IMR-90 (cell line): ENCODE measurements at regions not wholly inside any gene's neighbourhood (a gene's known extent, or its start where the extent isn't known, plus 50 kb on each side); places are given as distances from the start of the nearest gene placed in this dataset.

Source experiments
- ATAC-seq: fragments of 200-7000 bp; cut with Tn5 transposase; 2 replicates; pipeline ENCODE4 v1.9.1; 2020; ENCODE audit warnings: low read depth, mild to moderate bottlenecking, moderate library complexity
- BruUV-seq: library from RNA; stranded (reverse); fragments of 400-500 nt; replicated peaks from 2 replicates; lab custom pipeline; 2021; lab: Mats Ljungman, UMichigan
- CTCF ChIA-PET: fragments of 300-600 bp; formaldehyde crosslinking; extraction: SDS; loops from one replicate; lab custom pipeline; 2021; ENCODE audit warnings: antibody characterized with exemption; lab: Yijun Ruan, JAX
- POLR2A ChIA-PET: fragments of 300-600 bp; sonication (Branson Sonifier 250); formaldehyde crosslinking; loops from one replicate; lab custom pipeline; 2022; ENCODE audit warnings: antibody characterized with exemption; ENCODE audit not compliant: unreplicated experiment; lab: Charles Lee
- DNase-seq: peaks from one replicate; pipeline ENCODE4 v3.0.0; 2013
- H2AFZ ChIP-seq: replicated peaks from 2 replicates; pipeline ENCODE3; 2013; ENCODE audit warnings: low read length, mild to moderate bottlenecking; ENCODE audit not compliant: poor library complexity
- H2AK5ac ChIP-seq: 2 replicates; pipeline ENCODE4 v1.6.1; 2013; ENCODE audit warnings: low read depth, low read length, inconsistent platforms
- H2AK9ac ChIP-seq: replicated peaks from 2 replicates; pipeline ENCODE3; 2013; ENCODE audit warnings: mild to moderate bottlenecking, low read depth, low read length, moderate library complexity; ENCODE audit not compliant: poor library complexity
- H2BK120ac ChIP-seq: 2 replicates; pipeline ENCODE4 v1.6.1; 2013; ENCODE audit warnings: low read depth, low read length, inconsistent platforms
- H2BK15ac ChIP-seq: 3 replicates; pipeline ENCODE4 v1.6.1; 2013; ENCODE audit warnings: low read depth, low read length, inconsistent platforms
- H2BK20ac ChIP-seq: 2 replicates; pipeline ENCODE4 v1.6.1; 2013; ENCODE audit warnings: low read depth, mild to moderate bottlenecking, inconsistent platforms, low read length, moderate library complexity
- H2BK5ac ChIP-seq: 2 replicates; pipeline ENCODE4 v1.6.1; 2013; ENCODE audit warnings: mild to moderate bottlenecking, low read depth, low read length, inconsistent platforms; ENCODE audit not compliant: poor library complexity, severe bottlenecking
- H3K14ac ChIP-seq: replicated peaks from 2 replicates; pipeline ENCODE4 v1.6.1; 2013; ENCODE audit warnings: low read depth, low read length, inconsistent platforms
- H3K18ac ChIP-seq: 2 replicates; pipeline ENCODE4 v1.6.1; 2013; ENCODE audit warnings: low read depth, low read length, control low read depth
- H3K23ac ChIP-seq: 2 replicates; pipeline ENCODE4 v1.6.1; 2013; ENCODE audit warnings: low read depth, low read length, inconsistent platforms
- H3K27ac ChIP-seq: 2 replicates; pipeline ENCODE4 v1.5.1; 2013; ENCODE audit warnings: mild to moderate bottlenecking, control low read depth, low read length; ENCODE audit not compliant: insufficient read depth
- H3K27me3 ChIP-seq: 2 replicates; pipeline ENCODE4 v1.6.1; 2013; ENCODE audit warnings: low read length; ENCODE audit not compliant: control insufficient read depth, insufficient read depth
- H3K36me3 ChIP-seq: 2 replicates; pipeline ENCODE4 v1.6.1; 2013; ENCODE audit warnings: low read length, mixed read lengths; ENCODE audit not compliant: control insufficient read depth, insufficient read depth
- H3K4ac ChIP-seq: 2 replicates; pipeline ENCODE4 v1.6.1; 2013; ENCODE audit warnings: low read depth, low read length, inconsistent platforms
- H3K4me1 ChIP-seq: 2 replicates; pipeline ENCODE4 v1.6.1; 2013; ENCODE audit warnings: low read length, mixed read lengths; ENCODE audit not compliant: control insufficient read depth, insufficient read depth
- H3K4me2 ChIP-seq: 2 replicates; pipeline ENCODE4 v1.6.1; 2013; ENCODE audit warnings: low read depth, mild to moderate bottlenecking, control low read depth, low read length, moderate library complexity
- H3K4me3 ChIP-seq: 2 replicates; pipeline ENCODE4 v1.5.1; 2013; ENCODE audit warnings: low read depth, mild to moderate bottlenecking, control low read depth, low read length, moderate library complexity; ENCODE audit not compliant: insufficient read depth
- H3K56ac ChIP-seq: 2 replicates; pipeline ENCODE4 v1.6.1; 2013; ENCODE audit warnings: low read length, inconsistent platforms; ENCODE audit not compliant: insufficient read depth; ENCODE audit errors: extremely low read depth
- H3K79me1 ChIP-seq, 2 experiments: 2 replicates each; pipeline ENCODE4 v1.6.1; 2013; ENCODE audit warnings: low read length in 2 of 2, inconsistent platforms in 1 of 2, low read depth in 1 of 2
- H3K9ac ChIP-seq: 2 replicates; pipeline ENCODE4 v1.6.1; 2013; ENCODE audit warnings: low read depth, low read length, control low read depth
- H3K9me1 ChIP-seq: 2 replicates; pipeline ENCODE4 v1.6.1; 2013; ENCODE audit warnings: low read length, inconsistent platforms; ENCODE audit not compliant: insufficient read depth
- H3K9me3 ChIP-seq: 2 replicates; pipeline ENCODE4 v1.6.1; 2013; ENCODE audit warnings: low read length; ENCODE audit not compliant: control insufficient read depth, insufficient read depth
- H4K20me1 ChIP-seq: 2 replicates; pipeline ENCODE4 v1.6.1; 2013; ENCODE audit warnings: low read length, inconsistent platforms; ENCODE audit not compliant: insufficient read depth
- H4K5ac ChIP-seq: 2 replicates; pipeline ENCODE4 v1.6.1; 2013; ENCODE audit warnings: mild to moderate bottlenecking, low read depth, low read length, control low read depth
- H4K8ac ChIP-seq, 2 experiments: 2 replicates each; pipeline ENCODE4 v1.6.1; 2013; ENCODE audit warnings: low read depth in 2 of 2, low read length in 2 of 2, control low read depth in 1 of 2, inconsistent platforms in 1 of 2
- H4K91ac ChIP-seq: 2 replicates; pipeline ENCODE4 v1.6.1; 2013; ENCODE audit warnings: low read depth, low read length, inconsistent platforms; ENCODE audit not compliant: insufficient read depth
- CEBPB ChIP-seq: IDR thresholded peaks from 2 replicates; pipeline ENCODE4 v1.6.1; 2012; ENCODE audit warnings: low read depth, low read length, improper control_type of control experiment
- CHD1 ChIP-seq: IDR thresholded peaks from 2 replicates; pipeline ENCODE4 v1.6.1; 2012; ENCODE audit warnings: low read depth, low read length, improper control_type of control experiment
- MAZ ChIP-seq: IDR thresholded peaks from 2 replicates; pipeline ENCODE4 v1.6.1; 2012; ENCODE audit warnings: low read depth, mild to moderate bottlenecking, low read length, improper control_type of control experiment, moderate library complexity, borderline replicate concordance
- MXI1 ChIP-seq: IDR thresholded peaks from 2 replicates; pipeline ENCODE4 v1.6.1; 2012; ENCODE audit warnings: low read depth, mild to moderate bottlenecking, low read length, moderate library complexity, borderline replicate concordance
- NFE2L2 ChIP-seq: fragments of 150-350 bp; IDR thresholded peaks from 2 replicates; pipeline ENCODE4 v1.6.1; 2016; ENCODE audit warnings: low read depth, mild to moderate bottlenecking, low read length
- POLR2A ChIP-seq: IDR thresholded peaks from 2 replicates; pipeline ENCODE4 v1.6.1; 2012; ENCODE audit warnings: mild to moderate bottlenecking, low read depth, low read length
- RAD21 ChIP-seq: IDR thresholded peaks from 2 replicates; pipeline ENCODE4 v1.6.1; 2012; ENCODE audit warnings: low read length, improper control_type of control experiment
- RCOR1 ChIP-seq: IDR thresholded peaks from 2 replicates; pipeline ENCODE4 v1.6.1; 2012; ENCODE audit warnings: mild to moderate bottlenecking, low read length, improper control_type of control experiment; ENCODE audit not compliant: insufficient replicate concordance
- RFX5 ChIP-seq: IDR thresholded peaks from 2 replicates; pipeline ENCODE4 v1.8.0; 2012; ENCODE audit warnings: low read depth, mild to moderate bottlenecking, low read length, moderate library complexity
- SMC3 ChIP-seq: fragments of 150-350 bp; IDR thresholded peaks from 2 replicates; pipeline ENCODE4 v1.6.1; 2016; ENCODE audit warnings: low read depth, mild to moderate bottlenecking, antibody characterized with exemption, low read length, moderate library complexity
- USF2 ChIP-seq: fragments of 150-350 bp; IDR thresholded peaks from 2 replicates; pipeline ENCODE4 v1.6.1; 2017; ENCODE audit warnings: mild to moderate bottlenecking, antibody characterized with exemption, low read length, low read depth
- WGBS, 2 experiments: methylation state at CpG; one replicate each; pipeline versions ENCODE4 v1.1.5 to v1.1.7; 2013; ENCODE audit warnings: missing lambda C conversion rate in 2 of 2; ENCODE audit not compliant: insufficient read length in 1 of 2; ENCODE audit errors: extremely low coverage in 2 of 2; 5-methylcytosine and 5-hydroxymethylcytosine counted together
- dilution Hi-C: fragments of 300-500 bp; cut with HindIII; formaldehyde crosslinking; loops from one replicate; pipeline ENCODE4 v1.14.3; 2018; ENCODE audit warnings: low sequenced_read_pairs; ENCODE audit not compliant: unreplicated experiment
- in situ Hi-C: fragments of 300-500 bp; cut with MboI; formaldehyde crosslinking; loops from 3 replicates; pipeline ENCODE4 v1.14.3; 2019; ENCODE audit warnings: low sequenced_read_pairs, inconsistent platforms, mixed read lengths
- intact Hi-C: fragments of 100-400 bp; cut with micrococcal nuclease; formaldehyde crosslinking; loops from 2 replicates; pipeline ENCODE4 v1.10.0; 2022
- TF ChIP-seq, protein P1 (sequence below): fragments of 150-350 bp; IDR thresholded peaks from 2 replicates; pipeline ENCODE4 v1.6.1; 2016; ENCODE audit warnings: low read depth, mild to moderate bottlenecking, low read length, moderate library complexity, borderline replicate concordance
- TF ChIP-seq, protein P2 (sequence below): conservative IDR thresholded peaks from 2 replicates; pipeline ENCODE4 v1.5.1; 2012; ENCODE audit warnings: mild to moderate bottlenecking, low read depth, low read length, improper control_type of control experiment

DNA sequence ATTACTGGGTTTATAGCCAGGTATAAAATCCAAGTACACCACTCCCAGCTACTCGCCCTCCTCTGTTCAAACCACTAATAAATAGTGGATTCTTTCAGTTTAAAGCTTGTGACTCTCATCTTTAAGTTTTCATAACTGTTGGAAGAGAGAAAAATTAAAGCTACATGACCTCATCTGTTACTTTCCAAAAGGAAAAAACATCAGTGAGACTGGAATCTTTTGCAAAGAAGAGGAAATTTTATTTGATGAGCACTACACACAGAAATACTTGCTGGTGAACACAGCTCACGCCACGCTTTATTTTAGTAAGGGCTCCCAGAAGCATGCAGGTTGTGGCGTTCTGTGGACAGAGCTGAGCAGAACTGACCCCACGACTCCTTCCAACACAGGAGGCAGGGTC lies 527.0 kb upstream of the MGMT start:
- H2BK120ac ChIP-seq = no peak overlapping the region
- H4K91ac ChIP-seq = no peak overlapping the region
- no peak overlapping the region for H2AK5ac ChIP-seq
- H3K4me1 ChIP-seq = no peaks in the 10 kb centered on the region
- H3K18ac ChIP-seq = no peak overlapping the region
- no peak overlapping the region for H3K14ac ChIP-seq
- no peak overlapping the region for H3K23ac ChIP-seq
- H3K4ac ChIP-seq = no peak overlapping the region
- H2BK5ac ChIP-seq = no peak overlapping the region
- no peak overlapping the region for H3K4me3 ChIP-seq
- no TSS peak for BruUV-seq
- no peak overlapping the region for H2BK20ac ChIP-seq
- H3K9me1 ChIP-seq = no peaks in the 10 kb centered on the region
- H3K9ac ChIP-seq = no peak overlapping the region
- no peak overlapping the region for H2BK15ac ChIP-seq
- no peak overlapping the region for H2AK9ac ChIP-seq
- POLR2A ChIA-PET = no interaction called here
- CTCF ChIA-PET = no interaction called here
- H2AFZ ChIP-seq = no peak overlapping the region
- H3K56ac ChIP-seq = no peak overlapping the region
- WGBS, 2 experiments = no CpG with 5 or more reads among the region's 5 CpGs
- H3K9me3 ChIP-seq = peaks cover 29% of the 10 kb centered on the region
- in situ Hi-C loops = no loop called here
- no peaks in the 10 kb centered on the region for H3K27me3 ChIP-seq
- no peak overlapping the region for H4K8ac ChIP-seq
- H4K20me1 ChIP-seq = no peaks in the 10 kb centered on the region
- ATAC-seq (no peak), DNase-seq (no peak)
- H3K36me3 ChIP-seq = no peaks in the 10 kb centered on the region
- H3K4me2 ChIP-seq = no peak overlapping the region
- TF ChIP-seq NFE2L2 (no peak), POLR2A (no peak), USF2 (no peak), MAZ (no peak), RAD21 (no peak), RCOR1 (no peak), RFX5 (no peak), SMC3 (no peak), CHD1 (no peak), MXI1 (no peak), CEBPB (no peak)
- TF ChIP-seq, protein P1, sequence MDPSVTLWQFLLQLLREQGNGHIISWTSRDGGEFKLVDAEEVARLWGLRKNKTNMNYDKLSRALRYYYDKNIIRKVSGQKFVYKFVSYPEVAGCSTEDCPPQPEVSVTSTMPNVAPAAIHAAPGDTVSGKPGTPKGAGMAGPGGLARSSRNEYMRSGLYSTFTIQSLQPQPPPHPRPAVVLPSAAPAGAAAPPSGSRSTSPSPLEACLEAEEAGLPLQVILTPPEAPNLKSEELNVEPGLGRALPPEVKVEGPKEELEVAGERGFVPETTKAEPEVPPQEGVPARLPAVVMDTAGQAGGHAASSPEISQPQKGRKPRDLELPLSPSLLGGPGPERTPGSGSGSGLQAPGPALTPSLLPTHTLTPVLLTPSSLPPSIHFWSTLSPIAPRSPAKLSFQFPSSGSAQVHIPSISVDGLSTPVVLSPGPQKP = no peak
- TF ChIP-seq, protein P2, sequence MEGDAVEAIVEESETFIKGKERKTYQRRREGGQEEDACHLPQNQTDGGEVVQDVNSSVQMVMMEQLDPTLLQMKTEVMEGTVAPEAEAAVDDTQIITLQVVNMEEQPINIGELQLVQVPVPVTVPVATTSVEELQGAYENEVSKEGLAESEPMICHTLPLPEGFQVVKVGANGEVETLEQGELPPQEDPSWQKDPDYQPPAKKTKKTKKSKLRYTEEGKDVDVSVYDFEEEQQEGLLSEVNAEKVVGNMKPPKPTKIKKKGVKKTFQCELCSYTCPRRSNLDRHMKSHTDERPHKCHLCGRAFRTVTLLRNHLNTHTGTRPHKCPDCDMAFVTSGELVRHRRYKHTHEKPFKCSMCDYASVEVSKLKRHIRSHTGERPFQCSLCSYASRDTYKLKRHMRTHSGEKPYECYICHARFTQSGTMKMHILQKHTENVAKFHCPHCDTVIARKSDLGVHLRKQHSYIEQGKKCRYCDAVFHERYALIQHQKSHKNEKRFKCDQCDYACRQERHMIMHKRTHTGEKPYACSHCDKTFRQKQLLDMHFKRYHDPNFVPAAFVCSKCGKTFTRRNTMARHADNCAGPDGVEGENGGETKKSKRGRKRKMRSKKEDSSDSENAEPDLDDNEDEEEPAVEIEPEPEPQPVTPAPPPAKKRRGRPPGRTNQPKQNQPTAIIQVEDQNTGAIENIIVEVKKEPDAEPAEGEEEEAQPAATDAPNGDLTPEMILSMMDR = no peak
- no peak overlapping the region for H4K5ac ChIP-seq
- intact Hi-C loops = no loop called here
- H3K79me1 ChIP-seq = no peaks in the 10 kb centered on the region
- no peak overlapping the region for H3K27ac ChIP-seq
- dilution Hi-C loops = no loop called here
